Endothelial cell of umbilical vein (primary cell): ENCODE measurements at regions not wholly inside any gene's neighbourhood (a gene's known extent, or its start where the extent isn't known, plus 50 kb on each side); places are given as distances from the start of the nearest gene placed in this dataset.

Experiments used
- BruUV-seq: library from RNA; stranded (reverse); fragments of 400-500 nt; replicated peaks from 2 replicates; lab custom pipeline; 2021; lab: Mats Ljungman, UMichigan
- CTCF ChIA-PET: fragments of 300-600, 350-600 bp; sonication (Branson Sonifier 250); formaldehyde crosslinking; loops from one replicate; lab custom pipeline; 2021; ENCODE audit warnings: antibody characterized with exemption, inconsistent platforms; lab: Charles Lee
- POLR2A ChIA-PET: fragments of 300-600, 350-600 bp; sonication (Branson Sonifier 250); formaldehyde crosslinking; loops from one replicate; lab custom pipeline; 2021; ENCODE audit warnings: antibody characterized with exemption, inconsistent platforms; lab: Charles Lee
- DNase-seq: peaks from one replicate; pipeline ENCODE4 v3.0.0-alpha.2; 2011; ENCODE audit warnings: low read depth, low spot score
- FAIRE-seq: peaks from 2 replicates; lab custom pipeline; 2011; peaks lifted over from hg19 to GRCh38; lab: Jason Lieb, UNC
- H2AFZ ChIP-seq: 2 replicates; pipeline ENCODE4 v1.6.0; 2012; ENCODE audit warnings: low read depth, low read length, control low read depth, inconsistent platforms
- H3K27ac ChIP-seq: 2 replicates; pipeline ENCODE4 v1.5.1; 2011; ENCODE audit warnings: low read depth, mild to moderate bottlenecking, control low read depth, low read length, moderate library complexity; ENCODE audit not compliant: insufficient read depth
- H3K27me3 ChIP-seq, 2 experiments: 2 replicates each; pipeline versions ENCODE4 v1.6.0 to v1.6.1; 2011; ENCODE audit warnings: low read length in 2 of 2, mixed read lengths in 1 of 2; ENCODE audit not compliant: control insufficient read depth in 2 of 2, insufficient read depth in 2 of 2
- H3K36me3 ChIP-seq, 2 experiments: 2 replicates in 1 of 2; 3 replicates in 1 of 2; pipeline ENCODE4 v1.5.1; 2011; ENCODE audit warnings: low read length in 2 of 2, mild to moderate bottlenecking in 1 of 2, moderate library complexity in 1 of 2; ENCODE audit not compliant: control insufficient read depth in 2 of 2, insufficient read depth in 2 of 2; ENCODE audit errors: extremely low read depth in 1 of 2
- H3K4me1 ChIP-seq: 3 replicates; pipeline ENCODE4 v1.5.1; 2011; ENCODE audit warnings: mild to moderate bottlenecking, low read length; ENCODE audit not compliant: control insufficient read depth, insufficient read depth; ENCODE audit errors: extremely low read depth
- H3K4me2 ChIP-seq: 2 replicates; pipeline ENCODE4 v1.6.1; 2011; ENCODE audit warnings: low read length, control low read depth, mixed read lengths; ENCODE audit not compliant: insufficient read depth
- H3K4me3 ChIP-seq, 3 experiments: fragments of 200-600 bp in 1 of 3; sonication (generic), shearing (Covaris generic) in 1 of 3; replicated peaks in 1 of 3; 2 replicates each; pipeline ENCODE4 v1.5.1; 2011 to 2016; ENCODE audit warnings: control low read depth in 3 of 3, low read length in 3 of 3, mild to moderate bottlenecking in 2 of 3, inconsistent platforms in 1 of 3, low read depth in 1 of 3, moderate library complexity in 1 of 3; ENCODE audit not compliant: insufficient read depth in 1 of 3
- H3K79me2 ChIP-seq: 2 replicates; pipeline ENCODE4 v1.6.0; 2012; ENCODE audit warnings: low read length, inconsistent platforms; ENCODE audit not compliant: control insufficient read depth, insufficient read depth
- H3K9ac ChIP-seq: replicated peaks from 2 replicates; pipeline ENCODE3; 2011; ENCODE audit warnings: low read length, control low read depth; ENCODE audit not compliant: insufficient read depth; ENCODE audit errors: extremely low read depth
- H3K9me1 ChIP-seq: replicated peaks from 3 replicates; pipeline ENCODE4 v1.6.0; 2011; ENCODE audit warnings: mild to moderate bottlenecking, low read length; ENCODE audit not compliant: control insufficient read depth, insufficient read depth; ENCODE audit errors: extremely low read depth
- H3K9me3 ChIP-seq: replicated peaks from 2 replicates; pipeline ENCODE4 v1.5.1; 2012; ENCODE audit warnings: low read length, inconsistent platforms; ENCODE audit not compliant: control insufficient read depth, insufficient read depth
- H4K20me1 ChIP-seq: replicated peaks from 2 replicates; pipeline ENCODE3; 2011; ENCODE audit warnings: mild to moderate bottlenecking, low read length; ENCODE audit not compliant: control insufficient read depth, insufficient read depth; ENCODE audit errors: extremely low read depth
- EZH2 ChIP-seq: IDR thresholded peaks from 2 replicates; pipeline ENCODE4 v1.6.1; 2012; ENCODE audit warnings: borderline replicate concordance, low read depth, mild to moderate bottlenecking, moderate library complexity, low read length, inconsistent platforms; ENCODE audit not compliant: severe bottlenecking
- FOS ChIP-seq: IDR thresholded peaks from 2 replicates; pipeline ENCODE4 v1.6.1; 2011; ENCODE audit warnings: mild to moderate bottlenecking, low read length, moderate library complexity, borderline replicate concordance; ENCODE audit not compliant: insufficient read depth
- GATA2 ChIP-seq: IDR thresholded peaks from 2 replicates; pipeline ENCODE4 v1.7.0; 2011; ENCODE audit warnings: low read depth, mild to moderate bottlenecking, moderate library complexity, mixed read lengths, low read length; ENCODE audit not compliant: insufficient read length, insufficient read depth
- JUN ChIP-seq: IDR thresholded peaks from 2 replicates; pipeline ENCODE4 v1.6.1; 2011; ENCODE audit warnings: borderline replicate concordance, low read depth; ENCODE audit not compliant: insufficient read length, insufficient read depth
- MYC ChIP-seq: IDR thresholded peaks from one replicate; pipeline ENCODE4 v1.6.1; 2011; ENCODE audit warnings: mild to moderate bottlenecking, low read depth, low read length
- POLR2A ChIP-seq: IDR thresholded peaks from 2 replicates; pipeline ENCODE4 v1.6.1; 2012; ENCODE audit warnings: low read depth, mild to moderate bottlenecking, control low read depth, low read length
- POLR2AphosphoS5 ChIP-seq: IDR thresholded peaks from 2 replicates; pipeline ENCODE4 v1.6.1; 2012; ENCODE audit warnings: low read depth, mild to moderate bottlenecking, control low read depth, low read length, moderate library complexity; ENCODE audit not compliant: insufficient read depth
- dilution Hi-C: fragments of 300-500 bp; cut with MboI; formaldehyde crosslinking; loops from one replicate; pipeline ENCODE4 v1.15.0; 2019; ENCODE audit warnings: low sequenced_read_pairs; ENCODE audit not compliant: extremely low pct_ligation_motif_present
- intact Hi-C: fragments of 100-400 bp; cut with micrococcal nuclease; formaldehyde crosslinking; loops from one replicate; pipeline ENCODE4 v1.10.0; 2022
- TF ChIP-seq, protein P1 (sequence below): IDR thresholded peaks from 2 replicates; pipeline ENCODE4 v1.6.1; 2011; ENCODE audit not compliant: insufficient read depth, insufficient read length
- TF ChIP-seq, protein P2 (sequence below), 2 donors: IDR thresholded peaks; 1 replicate in 1 of 2; 2 replicates in 1 of 2; pipeline ENCODE4 v1.5.1; 2011; ENCODE audit warnings: low read length in 2 of 2, mild to moderate bottlenecking in 2 of 2, moderate library complexity in 2 of 2, control low read depth in 1 of 2, inconsistent platforms in 1 of 2, low read depth in 1 of 2; ENCODE audit not compliant: insufficient read depth in 1 of 2; ENCODE audit errors: extremely low read depth in 1 of 2

DNA sequence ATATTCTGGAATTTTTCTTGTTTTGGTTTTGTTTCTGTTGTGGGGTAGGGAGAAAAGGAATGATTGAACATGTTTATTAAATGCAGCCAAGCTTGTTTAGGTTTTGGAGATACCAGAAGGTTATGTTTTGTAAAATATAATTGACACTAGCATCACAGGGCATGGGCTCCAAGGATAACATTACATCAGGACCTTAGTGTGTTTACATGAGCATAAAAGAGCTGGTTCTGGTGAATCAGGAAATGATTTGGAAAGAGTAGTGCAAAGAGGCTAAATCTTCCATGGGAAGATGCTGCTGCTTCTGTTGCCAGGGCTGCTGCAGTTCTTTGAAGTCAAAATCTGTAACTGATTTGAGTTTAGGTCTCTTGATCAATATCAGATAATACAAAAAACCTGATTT, 118.7 kb downstream of the ETNK1 start:
- ChIA-PET CTCF (interaction anchor here (0.8 to 1.1 kb wide), 2 partner anchors 10 to 59 kb away, joined by 3 read pairs; no protein-coding TSS in a partner anchor), POLR2A (no interaction called here)
- intact Hi-C loops: no loop called here
- no peak overlapping the region for H3K9ac ChIP-seq
- no peaks in the 10 kb centered on the region for H3K79me2 ChIP-seq
- H3K4me2 ChIP-seq: no peak overlapping the region
- no peaks in the 10 kb centered on the region for H3K4me1 ChIP-seq
- H3K9me3 ChIP-seq: no peaks in the 10 kb centered on the region
- no peak overlapping the region for H3K4me3 ChIP-seq
- no peak overlapping the region for H3K27ac ChIP-seq
- FAIRE-seq (no peak), DNase-seq (no peak)
- TF ChIP-seq, protein P1, sequence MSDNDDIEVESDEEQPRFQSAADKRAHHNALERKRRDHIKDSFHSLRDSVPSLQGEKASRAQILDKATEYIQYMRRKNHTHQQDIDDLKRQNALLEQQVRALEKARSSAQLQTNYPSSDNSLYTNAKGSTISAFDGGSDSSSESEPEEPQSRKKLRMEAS: no peak
- no peak for TF ChIP-seq POLR2A
- TF ChIP-seq EZH2: no peak
- no peaks in the 10 kb centered on the region for H3K9me1 ChIP-seq
- no peaks in the 10 kb centered on the region for H3K36me3 ChIP-seq
- dilution Hi-C loops: no loop called here
- H2AFZ ChIP-seq: no peak overlapping the region
- no peaks in the 10 kb centered on the region for H3K27me3 ChIP-seq
- H4K20me1 ChIP-seq: no peaks in the 10 kb centered on the region
- no TSS peak for BruUV-seq

DNA sequence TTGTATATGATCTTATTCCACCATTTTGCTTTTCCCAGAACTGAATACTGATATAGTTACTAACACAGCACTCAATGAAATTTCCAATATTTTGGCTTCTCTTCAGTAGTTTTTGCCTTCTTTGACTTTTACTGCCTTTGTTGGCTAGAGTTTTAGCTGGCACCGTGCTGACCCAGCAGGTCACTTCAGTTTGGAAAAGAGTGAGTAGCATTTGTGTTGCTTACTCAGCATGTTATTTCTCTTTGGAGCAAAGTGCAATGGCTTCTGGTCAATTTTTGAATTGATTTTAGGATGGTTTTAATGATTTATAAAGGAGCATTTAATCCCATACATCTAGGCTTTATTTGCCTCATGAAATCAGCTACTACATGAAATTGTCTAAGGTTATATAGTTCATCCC, 119.2 kb downstream of the ETNK1 start:
- POLR2A ChIA-PET: no interaction called here

More for the DNA sequence above, 119.2 kb downstream of the ETNK1 start:
- CTCF ChIA-PET: interaction anchor here (0.8 to 1.1 kb wide), 2 partner anchors 11 to 60 kb away, joined by 3 read pairs; no protein-coding TSS in a partner anchor
- Histone ChIP-seq H3K36me3 (no peaks in the 10 kb centered on the region), H3K4me1 (no peaks in the 10 kb centered on the region), H3K9ac (no peak overlapping the region), H4K20me1 (no peaks in the 10 kb centered on the region), H3K27me3 (no peaks in the 10 kb centered on the region), H3K79me2 (no peaks in the 10 kb centered on the region), H3K4me3 (no peak overlapping the region), H3K4me2 (no peak overlapping the region), H2AFZ (no peak overlapping the region), H3K9me3 (no peaks in the 10 kb centered on the region), H3K9me1 (no peaks in the 10 kb centered on the region), H3K27ac (no peak overlapping the region)
- dilution Hi-C loops: no loop called here
- no peak for DNase-seq
- intact Hi-C loops: no loop called here
- BruUV-seq: no TSS peak
- TF ChIP-seq JUN (no peak), POLR2A (no peak), EZH2 (no peak), FOS (no peak), GATA2 (no peak), MYC (no peak), POLR2AphosphoS5 (no peak)
- TF ChIP-seq, protein P1: no peak
- TF ChIP-seq, protein P2, sequence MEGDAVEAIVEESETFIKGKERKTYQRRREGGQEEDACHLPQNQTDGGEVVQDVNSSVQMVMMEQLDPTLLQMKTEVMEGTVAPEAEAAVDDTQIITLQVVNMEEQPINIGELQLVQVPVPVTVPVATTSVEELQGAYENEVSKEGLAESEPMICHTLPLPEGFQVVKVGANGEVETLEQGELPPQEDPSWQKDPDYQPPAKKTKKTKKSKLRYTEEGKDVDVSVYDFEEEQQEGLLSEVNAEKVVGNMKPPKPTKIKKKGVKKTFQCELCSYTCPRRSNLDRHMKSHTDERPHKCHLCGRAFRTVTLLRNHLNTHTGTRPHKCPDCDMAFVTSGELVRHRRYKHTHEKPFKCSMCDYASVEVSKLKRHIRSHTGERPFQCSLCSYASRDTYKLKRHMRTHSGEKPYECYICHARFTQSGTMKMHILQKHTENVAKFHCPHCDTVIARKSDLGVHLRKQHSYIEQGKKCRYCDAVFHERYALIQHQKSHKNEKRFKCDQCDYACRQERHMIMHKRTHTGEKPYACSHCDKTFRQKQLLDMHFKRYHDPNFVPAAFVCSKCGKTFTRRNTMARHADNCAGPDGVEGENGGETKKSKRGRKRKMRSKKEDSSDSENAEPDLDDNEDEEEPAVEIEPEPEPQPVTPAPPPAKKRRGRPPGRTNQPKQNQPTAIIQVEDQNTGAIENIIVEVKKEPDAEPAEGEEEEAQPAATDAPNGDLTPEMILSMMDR (IDR thresholded peaks at IDR 0.05; ENCODE audit: extremely low read depth in 1 of 2, insufficient read depth in 1 of 2, low read depth in 1 of 2, low read length in 2 of 2): no peak
- no peak for FAIRE-seq
